Psoas muscle (tissue), 7 donors: ENCODE measurements at regions not wholly inside any gene's neighbourhood (a gene's known extent, or its start where the extent isn't known, plus 50 kb on each side); places are given as distances from the start of the nearest gene placed in this dataset.

Source experiments
- ATAC-seq, 4 donors: fragments of 200-7000 bp; cut with Tn5 transposase; one replicate each; pipeline ENCODE4 v1.9.1; 2020; ENCODE audit warnings: moderate library complexity in 3 of 4, mild to moderate bottlenecking in 2 of 4
- DNase-seq, 2 donors: peaks; one replicate each; pipeline ENCODE4 v3.0.0-alpha.2; 2020
- H3K27ac ChIP-seq: fragments of 200-600 bp; one replicate; pipeline ENCODE4 v1.8.0; 2022
- H3K27me3 ChIP-seq, 3 donors: fragments of 200-600 bp in 1 of 3; one replicate each; pipeline versions ENCODE4 v1.6.1 to v1.8.0; 2013 to 2022; ENCODE audit warnings: low read length in 2 of 3, mild to moderate bottlenecking in 2 of 3, moderate library complexity in 1 of 3; ENCODE audit not compliant: insufficient read depth in 3 of 3
- H3K36me3 ChIP-seq, 2 donors: fragments of 200-600 bp in 1 of 2; one replicate each; pipeline versions ENCODE4 v1.6.1 to v1.8.0; 2013 to 2022; ENCODE audit warnings: low read depth in 1 of 2, mild to moderate bottlenecking in 1 of 2, moderate library complexity in 1 of 2; ENCODE audit not compliant: insufficient read depth in 1 of 2
- H3K4me1 ChIP-seq: fragments of 200-600 bp; one replicate; pipeline ENCODE4 v1.8.0; 2022
- H3K4me3 ChIP-seq: fragments of 200-600 bp; one replicate; pipeline ENCODE4 v1.8.0; 2022; ENCODE audit warnings: mild to moderate bottlenecking
- H3K9me3 ChIP-seq: fragments of 200-600 bp; one replicate; pipeline ENCODE4 v1.8.0; 2022
- CTCF ChIP-seq: fragments of 200-600 bp; IDR thresholded peaks from one replicate; pipeline ENCODE4 v1.8.0; 2022; ENCODE audit warnings: antibody characterized with exemption
- WGBS, 3 donors: extraction: QIAGEN DNeasy Blood & Tissue Kit; methylation state at CpG; one replicate each; pipeline versions ENCODE4 v1.1.6 to v1.1.7; 2013; 5-methylcytosine and 5-hydroxymethylcytosine counted together
- intact Hi-C, 2 donors: fragments of 100-400 bp; cut with DNase I; formaldehyde crosslinking; loops; one replicate each; pipeline versions ENCODE4 v1.11.0 to v1.14.2; 2022
- donor health status: healthy with polysubstance abuse.
- donor health status: DM: no; HTN: no; CAD: no; lungs with moderate emphysema.
- donor health status: Bipolar disorder and iron deficiency.
- donor health status: healthy.
- donor health status: DM: yes; HTN: yes; CAD: no.
- donor health status: DM: no; HTN: no; CAD: no.
- donor health status: DM: yes; HTN: yes; CAD: no.

GRCh38 chr15:96413657-96414056 lies 83.2 kb downstream of the NR2F2 start:
- ATAC-seq (no peak), DNase-seq (no peak)
- Histone ChIP-seq H3K4me1 (peaks cover 19% of the 10 kb centered on the region), H3K36me3 (no peaks in the 10 kb centered on the region), H3K27ac (no peak overlapping the region), H3K4me3 (no peak overlapping the region), H3K9me3 (no peaks in the 10 kb centered on the region), H3K27me3 (peaks cover 20 to 100% (median 44%) of the 10 kb centered on the region in 3 donors)
- intact Hi-C loops = loop anchor here in 1 of 2 donors (5.0 kb wide), 1 partner anchor 51 kb away; no protein-coding TSS in a partner anchor
- TF ChIP-seq CTCF = no peak
- 14 to 27% (median 17%) methylated on average over 9 of the region's 9 CpGs for WGBS, 3 donors

DNA sequence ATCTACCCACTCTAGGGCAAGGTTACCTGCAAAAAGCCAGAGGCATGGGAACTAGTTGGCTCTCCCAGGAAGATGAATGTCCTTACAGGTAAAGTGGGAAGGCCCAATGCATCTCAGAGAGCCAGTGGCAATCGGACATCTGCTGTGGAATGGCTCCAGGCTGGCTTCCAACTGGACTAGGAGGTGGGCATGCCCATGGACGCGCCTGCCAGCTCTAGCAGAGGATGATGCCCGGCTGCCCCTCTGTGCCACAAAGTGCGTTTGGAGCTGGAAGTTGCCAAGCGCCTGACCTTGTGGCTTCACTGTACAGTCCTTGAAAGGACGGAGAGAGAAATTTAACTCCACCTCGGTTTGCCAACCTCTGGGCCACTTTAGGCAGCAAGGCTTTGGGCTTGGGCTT lies 84.4 kb downstream of the NR2F2 start:
- DNase-seq = no peak
- H3K9me3 ChIP-seq = no peaks in the 10 kb centered on the region
- peaks cover 24 to 100% (median 36%) of the 10 kb centered on the region in 3 donors for H3K27me3 ChIP-seq
- intact Hi-C loops = loop anchor here in 1 of 2 donors (5.0 kb wide), 1 partner anchor 53 kb away; no protein-coding TSS in a partner anchor
- no peak for TF ChIP-seq CTCF
- no peak overlapping the region for H3K27ac ChIP-seq
- H3K36me3 ChIP-seq = no peaks in the 10 kb centered on the region
- H3K4me3 ChIP-seq = no peak overlapping the region
- 20 to 27% (median 23%) methylated on average over 8 of the region's 8 CpGs for WGBS, 3 donors
- H3K4me1 ChIP-seq = peaks cover 13% of the 10 kb centered on the region
- ATAC-seq = no peak

DNA sequence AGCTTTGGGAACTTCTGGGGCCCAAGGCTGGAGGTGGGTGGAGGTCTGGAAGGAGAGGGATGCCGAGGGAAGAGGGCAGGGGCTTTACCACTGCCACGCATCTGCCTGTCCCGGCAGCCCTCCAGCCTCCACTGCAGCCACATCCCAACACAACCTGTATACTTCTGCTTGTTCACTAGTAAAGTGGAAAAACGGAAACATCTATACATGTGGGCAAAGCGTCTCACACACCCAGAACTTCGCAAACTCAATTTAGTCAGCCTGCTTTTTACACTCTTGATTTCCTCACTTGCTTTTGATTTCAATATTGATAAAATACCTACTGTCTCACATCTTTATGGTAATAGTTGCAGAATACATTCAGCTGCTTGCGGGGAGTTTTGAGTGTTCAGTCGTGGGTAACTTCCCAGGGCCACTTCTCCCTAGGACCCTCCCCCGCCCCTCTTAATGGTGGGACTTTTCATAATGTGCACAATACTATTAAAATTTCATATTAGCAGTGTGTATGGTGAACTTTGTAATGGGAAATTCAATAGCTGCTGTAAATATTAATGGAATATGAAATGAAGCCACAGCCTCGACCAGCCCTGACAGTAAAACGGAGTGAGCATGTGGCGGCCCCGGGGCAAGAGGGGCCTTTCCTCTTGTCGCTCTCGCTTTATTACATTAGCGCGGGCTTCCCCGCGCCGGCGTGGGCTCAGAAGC lies 85.2 kb downstream of the NR2F2 start:
- WGBS, 3 donors = 24 to 26% (median 25%) methylated on average over 21 of the region's 21 CpGs
- Histone ChIP-seq H3K9me3 (no peaks in the 10 kb centered on the region), H3K4me3 (peak overlapping the region; percentile 55), H3K27ac (no peak overlapping the region), H3K27me3 (peaks cover 22 to 100% (median 30%) of the 10 kb centered on the region in 3 donors), H3K4me1 (peaks cover 13% of the 10 kb centered on the region), H3K36me3 (no peaks in the 10 kb centered on the region)
- no peak for DNase-seq
- ATAC-seq = no peak
- no peak for TF ChIP-seq CTCF
- intact Hi-C loops = no loop called here

DNA sequence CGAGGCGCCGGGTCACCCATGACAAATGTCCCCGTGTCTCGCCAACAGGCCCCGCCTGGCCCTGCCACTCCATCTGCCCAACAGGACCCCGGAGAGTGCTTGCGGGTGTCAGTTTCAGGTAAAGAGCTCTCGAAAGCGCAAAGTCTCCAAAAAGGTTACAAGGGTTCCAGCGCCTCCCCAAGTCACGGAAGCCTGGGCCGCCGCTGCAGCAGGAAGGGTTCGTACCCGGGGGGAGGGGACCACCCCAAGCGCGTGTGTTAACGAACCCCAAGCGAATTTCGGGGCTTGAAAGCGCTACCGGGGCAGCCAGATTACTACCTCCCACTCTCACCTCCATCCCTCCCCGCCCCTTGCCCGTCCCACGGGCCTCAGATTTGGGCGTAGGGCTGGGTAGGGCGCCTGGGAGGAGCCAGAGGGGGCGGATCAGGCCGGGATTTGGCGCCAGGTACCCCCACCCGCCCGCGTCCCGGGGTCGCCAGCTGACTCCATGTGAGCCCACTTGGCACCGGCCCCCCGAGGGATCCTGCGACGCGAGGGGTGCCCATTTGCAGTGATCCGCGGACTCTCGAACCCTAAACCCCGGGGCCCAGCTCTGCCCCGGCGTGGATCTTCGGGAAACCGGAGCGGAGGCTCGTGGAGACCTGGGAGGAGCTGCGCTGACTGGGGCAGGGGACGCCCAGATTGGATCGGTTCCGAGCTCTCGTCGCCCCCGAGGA lies 85.9 kb downstream of the NR2F2 start:
- ATAC-seq (peak in 2 of 4 donors; percentile 9 to 21), DNase-seq (no peak)
- H3K27me3 ChIP-seq = peaks cover 26 to 100% (median 28%) of the 10 kb centered on the region in 3 donors
- H3K27ac ChIP-seq = no peak overlapping the region
- no peak for TF ChIP-seq CTCF
- H3K36me3 ChIP-seq = no peaks in the 10 kb centered on the region
- 3 to 4% (median 3%) methylated on average over 46 to 58 of the region's 58 CpGs for WGBS, 3 donors
- H3K4me3 ChIP-seq = peak overlapping the region; percentile 55
- H3K4me1 ChIP-seq = peaks cover 13% of the 10 kb centered on the region
- no peaks in the 10 kb centered on the region for H3K9me3 ChIP-seq
- intact Hi-C loops = no loop called here
